PC-9 (cell line): ENCODE measurements at regions not wholly inside any gene's neighbourhood (a gene's known extent, or its start where the extent isn't known, plus 50 kb on each side); places are given as distances from the start of the nearest gene placed in this dataset.

Experiments
- EZH2 ChIP-seq: fragments of 200-600 bp; sonication (generic); IDR thresholded peaks from 2 replicates; pipeline ENCODE4 v1.8.0; 2017; ENCODE audit warnings: antibody characterized with exemption, low read depth
- TF ChIP-seq, protein P1 (sequence below): fragments of 200-600 bp; sonication (generic); conservative IDR thresholded peaks from 2 replicates; pipeline ENCODE4 v1.6.1; 2017; ENCODE audit warnings: mixed run types, antibody characterized with exemption, mild to moderate bottlenecking, moderate library complexity

DNA sequence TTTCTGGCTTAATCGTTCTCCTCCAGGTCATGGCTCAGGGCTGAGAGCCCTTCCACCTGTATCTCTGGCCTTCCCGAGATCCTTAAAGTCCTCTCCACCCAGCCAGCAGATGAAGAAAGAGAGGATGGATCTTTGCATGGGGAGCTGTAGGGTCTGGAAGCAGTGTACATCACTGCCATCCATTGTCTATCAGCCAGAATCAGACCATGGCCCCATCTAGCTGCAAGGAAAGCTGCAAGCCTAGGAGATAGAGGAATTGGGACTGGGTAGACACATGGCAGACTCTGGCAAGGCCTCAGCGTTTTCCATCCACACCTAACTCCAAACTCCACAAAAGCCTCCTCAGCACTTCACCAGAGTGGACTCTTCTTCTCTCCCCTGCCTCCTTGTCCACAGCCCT, 113.8 kb upstream of the MAFB start:
- TF ChIP-seq EZH2 = no peak
- TF ChIP-seq, protein P1, sequence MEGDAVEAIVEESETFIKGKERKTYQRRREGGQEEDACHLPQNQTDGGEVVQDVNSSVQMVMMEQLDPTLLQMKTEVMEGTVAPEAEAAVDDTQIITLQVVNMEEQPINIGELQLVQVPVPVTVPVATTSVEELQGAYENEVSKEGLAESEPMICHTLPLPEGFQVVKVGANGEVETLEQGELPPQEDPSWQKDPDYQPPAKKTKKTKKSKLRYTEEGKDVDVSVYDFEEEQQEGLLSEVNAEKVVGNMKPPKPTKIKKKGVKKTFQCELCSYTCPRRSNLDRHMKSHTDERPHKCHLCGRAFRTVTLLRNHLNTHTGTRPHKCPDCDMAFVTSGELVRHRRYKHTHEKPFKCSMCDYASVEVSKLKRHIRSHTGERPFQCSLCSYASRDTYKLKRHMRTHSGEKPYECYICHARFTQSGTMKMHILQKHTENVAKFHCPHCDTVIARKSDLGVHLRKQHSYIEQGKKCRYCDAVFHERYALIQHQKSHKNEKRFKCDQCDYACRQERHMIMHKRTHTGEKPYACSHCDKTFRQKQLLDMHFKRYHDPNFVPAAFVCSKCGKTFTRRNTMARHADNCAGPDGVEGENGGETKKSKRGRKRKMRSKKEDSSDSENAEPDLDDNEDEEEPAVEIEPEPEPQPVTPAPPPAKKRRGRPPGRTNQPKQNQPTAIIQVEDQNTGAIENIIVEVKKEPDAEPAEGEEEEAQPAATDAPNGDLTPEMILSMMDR = no peak
